ENCODE measurements at regions not wholly inside any gene's neighbourhood (a gene's known extent, or its start where the extent isn't known, plus 50 kb on each side); places are given as distances from the start of the nearest gene placed in this dataset.
"Not testable (repeated sequence)": the region's sequence is repeated elsewhere in the genome, so short reads cannot be mapped to it uniquely, and the experiment has no call there.

GRCh38 chr2:5609201-5609600 is 83.0 kb upstream of the SOX11 start:
- in situ Hi-C loops (cut with HindIII; ENCODE audit: low sequenced_read_pairs), result no loop called here

GRCh38 chr2:5612666-5613065 is 79.5 kb upstream of the SOX11 start:
- H3K4me3 ChIP-seq (ENCODE audit: low read depth, low read length), result no peak overlapping the region
- TF ChIP-seq CTCF (IDR thresholded peaks at IDR 0.05; ENCODE audit: low read depth, low read length), result no peak
- in situ Hi-C loops (cut with HindIII; ENCODE audit: low sequenced_read_pairs), result no loop called here
- DNase-seq (ENCODE audit: low read depth, low spot score), result no peak

More at GRCh38 chr2:5609201-5609600, 83.0 kb upstream of the SOX11 start:
- no peak for TF ChIP-seq CTCF (IDR thresholded peaks at IDR 0.05; ENCODE audit: low read depth, low read length)
- no peak overlapping the region for H3K4me3 ChIP-seq (ENCODE audit: low read depth, low read length)
- no peak for DNase-seq (ENCODE audit: low read depth, low spot score)

- no peak for TF ChIP-seq CTCF (IDR thresholded peaks at IDR 0.05; ENCODE audit: low read depth, low read length)
- DNase-seq (ENCODE audit: low read depth, low spot score), result no peak
- in situ Hi-C loops (cut with HindIII; ENCODE audit: low sequenced_read_pairs), result no loop called here
- H3K4me3 ChIP-seq (ENCODE audit: low read depth, low read length), result no peak overlapping the region
Measured at GRCh38 chr2:5616019-5616418, 76.2 kb upstream of the SOX11 start.

GRCh38 chr2:5617358-5617757 is 74.8 kb upstream of the SOX11 start:
- TF ChIP-seq CTCF (IDR thresholded peaks at IDR 0.05; ENCODE audit: low read depth, low read length), result no peak
- no peak for DNase-seq (ENCODE audit: low read depth, low spot score)
- in situ Hi-C loops (cut with HindIII; ENCODE audit: low sequenced_read_pairs), result no loop called here
- H3K4me3 ChIP-seq (ENCODE audit: low read depth, low read length), result no peak overlapping the region

GRCh38 chr2:5617796-5618195 is 74.4 kb upstream of the SOX11 start:
- TF ChIP-seq CTCF (IDR thresholded peaks at IDR 0.05; ENCODE audit: low read depth, low read length), result no peak
- in situ Hi-C loops (cut with HindIII; ENCODE audit: low sequenced_read_pairs), result no loop called here
- peak; percentile 8 for DNase-seq (ENCODE audit: low read depth, low spot score)
- no peak overlapping the region for H3K4me3 ChIP-seq (ENCODE audit: low read depth, low read length)

GRCh38 chr2:5618271-5618670 is 73.9 kb upstream of the SOX11 start:
- peak; percentile 22 for DNase-seq (ENCODE audit: low read depth, low spot score)
- in situ Hi-C loops (cut with HindIII; ENCODE audit: low sequenced_read_pairs), result no loop called here
- TF ChIP-seq CTCF (IDR thresholded peaks at IDR 0.05; ENCODE audit: low read depth, low read length), result no peak
- no peak overlapping the region for H3K4me3 ChIP-seq (ENCODE audit: low read depth, low read length)

- DNase-seq (ENCODE audit: low read depth, low spot score); H3K4me3 ChIP-seq (ENCODE audit: low read depth, low read length); in situ Hi-C loops (cut with HindIII; ENCODE audit: low sequenced_read_pairs): not testable (repeated sequence)
- peak; percentile 7 for TF ChIP-seq CTCF (IDR thresholded peaks at IDR 0.05; ENCODE audit: low read depth, low read length)
Measured at GRCh38 chr2:5625556-5626065, 66.6 kb upstream of the SOX11 start.

GRCh38 chr2:5628484-5628883 is 63.7 kb upstream of the SOX11 start:
- in situ Hi-C loops (cut with HindIII; ENCODE audit: low sequenced_read_pairs); H3K4me3 ChIP-seq (ENCODE audit: low read depth, low read length); DNase-seq (ENCODE audit: low read depth, low spot score): not testable (repeated sequence)

- H3K4me3 ChIP-seq (ENCODE audit: low read depth, low read length); DNase-seq (ENCODE audit: low read depth, low spot score); in situ Hi-C loops (cut with HindIII; ENCODE audit: low sequenced_read_pairs): not testable (repeated sequence)
Measured at GRCh38 chr2:5629510-5629909, 62.7 kb upstream of the SOX11 start.

GRCh38 chr2:5637051-5637450 is 55.1 kb upstream of the SOX11 start:
- in situ Hi-C loops (cut with HindIII; ENCODE audit: low sequenced_read_pairs); H3K4me3 ChIP-seq (ENCODE audit: low read depth, low read length): not testable (repeated sequence)
- peak; percentile 46 for DNase-seq (ENCODE audit: low read depth, low spot score)
